ENCODE measurements at regions not wholly inside any gene's neighbourhood (a gene's known extent, or its start where the extent isn't known, plus 50 kb on each side); places are given as distances from the start of the nearest gene placed in this dataset.

DNA sequence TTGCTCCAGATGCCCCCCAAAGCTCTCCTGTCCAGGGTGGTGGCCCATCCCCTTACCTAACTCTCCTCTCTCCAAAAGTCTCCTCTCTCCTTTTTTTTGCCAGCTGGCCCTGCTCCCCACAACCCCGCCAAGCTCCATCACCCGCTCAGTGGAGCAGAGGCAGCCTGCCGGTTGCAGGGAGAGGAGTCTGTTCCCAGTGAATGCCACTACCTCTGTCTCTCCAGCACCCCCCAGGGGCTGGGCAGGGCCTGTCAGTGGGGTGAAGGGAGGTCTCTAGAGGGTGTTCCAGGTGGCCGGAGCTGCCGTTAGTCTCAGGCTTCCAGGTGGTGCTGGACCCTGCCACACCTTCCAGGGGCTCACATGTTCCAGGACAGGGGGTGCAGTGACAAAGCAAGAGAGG is 387.0 kb downstream of the CTTN start:
- no peaks in the 10 kb centered on the region for H3K36me3 Mint-ChIP-seq (ENCODE audit: low read depth)
- no peaks in the 10 kb centered on the region for H3K4me1 Mint-ChIP-seq (ENCODE audit: low read depth)
- no peak overlapping the region for H3K4me3 Mint-ChIP-seq
- no peaks in the 10 kb centered on the region for H3K27me3 Mint-ChIP-seq (ENCODE audit: low read depth)
- ChIA-PET POLR2A (interaction anchor here (0.6 kb wide), 1 partner anchor 89 kb away, joined by 3 read pairs; no protein-coding TSS in a partner anchor), CTCF (no interaction called here)
- DNase-seq (no peak), ATAC-seq (no peak)
- no peak overlapping the region for H3K27ac Mint-ChIP-seq
- H3K9me3 Mint-ChIP-seq (ENCODE audit: insufficient read depth) = no peaks in the 10 kb centered on the region

DNA sequence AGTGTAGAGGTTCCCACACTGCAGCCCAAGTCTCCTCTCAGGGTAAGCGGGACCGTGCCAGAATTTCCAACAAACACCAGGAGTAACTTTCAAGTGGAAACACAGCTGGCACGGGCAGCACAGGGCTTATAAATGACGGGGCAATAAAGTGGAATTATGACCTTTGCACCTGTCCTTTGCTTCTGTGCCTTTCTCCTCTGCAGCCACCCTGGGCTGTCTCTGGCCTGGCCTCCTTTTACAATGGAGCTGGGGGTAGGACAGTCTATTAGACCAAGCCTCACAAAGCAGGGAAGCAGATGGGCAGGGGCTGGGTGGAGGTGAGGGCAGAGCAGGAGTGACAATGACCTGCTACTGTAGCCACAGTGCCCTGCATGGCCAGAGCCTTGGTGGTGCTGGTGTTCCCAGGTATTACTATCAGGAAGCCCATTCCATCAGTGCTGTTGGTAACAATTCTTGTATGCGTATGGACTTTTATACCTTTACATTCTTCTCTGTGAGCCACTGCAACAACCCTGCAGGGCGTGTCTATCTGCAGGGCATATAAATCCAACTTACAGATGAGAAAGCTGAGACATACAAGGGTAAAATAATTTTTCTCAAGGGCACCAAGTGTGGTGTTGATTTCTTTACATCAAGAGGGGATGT is 387.8 kb downstream of the CTTN start:
- no peaks in the 10 kb centered on the region for H3K4me1 Mint-ChIP-seq (ENCODE audit: low read depth)
- no peaks in the 10 kb centered on the region for H3K36me3 Mint-ChIP-seq (ENCODE audit: low read depth)
- H3K4me3 Mint-ChIP-seq = no peak overlapping the region
- ChIA-PET POLR2A (no interaction called here), CTCF (no interaction called here)
- ATAC-seq = no peak
- no peaks in the 10 kb centered on the region for H3K27me3 Mint-ChIP-seq (ENCODE audit: low read depth)
- H3K9me3 Mint-ChIP-seq (ENCODE audit: insufficient read depth) = no peaks in the 10 kb centered on the region
- no peak for DNase-seq
- H3K27ac Mint-ChIP-seq = no peak overlapping the region

DNA sequence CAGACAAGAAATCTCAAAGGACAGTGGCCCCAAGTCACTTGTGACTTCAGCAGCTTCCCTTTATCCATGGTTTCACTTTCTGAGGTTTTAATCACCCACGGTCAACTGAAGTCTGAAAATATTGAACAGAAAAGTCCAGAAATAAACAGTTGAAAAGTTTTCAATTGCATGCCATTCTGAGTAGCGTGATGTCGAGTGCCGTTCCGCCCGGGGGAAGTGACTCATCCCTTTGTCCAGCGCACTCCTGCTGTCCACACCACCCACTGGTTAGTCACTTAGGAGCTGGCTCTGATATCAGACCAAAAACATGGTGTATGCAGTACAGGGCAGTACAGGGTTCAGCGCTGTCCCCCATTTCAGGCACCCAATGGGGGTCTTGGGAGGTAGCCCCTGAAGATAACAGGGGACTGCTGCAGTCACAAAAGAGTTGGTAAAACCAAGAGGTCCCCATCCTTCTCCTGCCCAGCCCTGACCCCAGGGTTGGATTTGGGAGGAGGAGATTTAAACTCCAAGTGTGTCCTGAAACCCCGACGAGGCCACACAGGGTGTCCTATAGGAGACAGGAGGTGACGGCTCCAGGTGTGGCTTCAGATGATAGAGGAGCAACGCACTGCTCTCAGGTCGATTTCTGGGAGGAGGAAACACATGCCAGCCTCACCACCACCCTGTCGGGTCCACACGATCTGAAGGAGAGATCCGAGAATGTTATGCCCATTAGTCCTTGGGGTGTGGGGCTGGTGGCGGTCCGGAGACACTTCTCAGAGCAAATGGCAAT is 390.1 kb downstream of the CTTN start:
- H3K27ac Mint-ChIP-seq = no peak overlapping the region
- peaks cover 3% of the 10 kb centered on the region for H3K9me3 Mint-ChIP-seq (ENCODE audit: insufficient read depth)
- ChIA-PET POLR2A (no interaction called here), CTCF (no interaction called here)
- no peak for DNase-seq
- no peaks in the 10 kb centered on the region for H3K36me3 Mint-ChIP-seq (ENCODE audit: low read depth)
- no peaks in the 10 kb centered on the region for H3K27me3 Mint-ChIP-seq (ENCODE audit: low read depth)
- no peak for ATAC-seq
- H3K4me3 Mint-ChIP-seq = no peak overlapping the region
- H3K4me1 Mint-ChIP-seq (ENCODE audit: low read depth) = no peaks in the 10 kb centered on the region

DNA sequence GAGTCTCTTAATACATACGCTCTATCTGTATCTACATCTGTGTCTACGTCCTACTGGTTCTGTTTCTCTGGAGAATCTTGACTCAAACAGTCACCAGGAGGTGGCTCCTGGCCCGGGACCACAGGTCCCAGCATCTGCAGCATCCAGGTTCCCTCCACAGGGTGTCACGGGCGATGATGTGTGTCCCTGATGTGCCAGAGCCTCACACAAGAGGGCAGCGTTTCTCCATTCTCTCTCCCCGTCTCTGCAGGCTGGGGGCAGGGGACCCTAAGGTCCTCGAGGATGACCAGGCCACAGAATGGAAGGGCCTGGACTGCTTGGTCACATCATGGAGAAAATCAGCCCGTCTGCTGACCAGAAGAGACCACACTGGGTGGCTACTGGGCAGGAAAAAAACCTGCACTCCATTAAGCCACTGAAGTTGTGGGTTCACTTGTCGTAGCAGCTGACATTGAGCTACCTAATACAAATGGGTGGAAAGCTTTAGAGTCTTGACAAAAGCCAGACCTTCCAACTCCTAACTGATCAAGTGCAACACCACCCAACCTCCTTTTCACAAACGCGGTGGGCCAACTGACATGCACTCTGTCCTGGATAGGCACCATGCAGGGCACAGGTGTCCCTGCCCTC is 392.5 kb downstream of the CTTN start:
- Mint-ChIP-seq H3K36me3 (ENCODE audit: low read depth) (no peaks in the 10 kb centered on the region), H3K4me1 (ENCODE audit: low read depth) (no peaks in the 10 kb centered on the region), H3K9me3 (ENCODE audit: insufficient read depth) (peaks cover 7% of the 10 kb centered on the region), H3K27me3 (ENCODE audit: low read depth) (no peaks in the 10 kb centered on the region), H3K27ac (no peak overlapping the region), H3K4me3 (no peak overlapping the region)
- CTCF ChIA-PET = no interaction called here
- POLR2A ChIA-PET = no interaction called here
- DNase-seq (no peak), ATAC-seq (no peak)

DNA sequence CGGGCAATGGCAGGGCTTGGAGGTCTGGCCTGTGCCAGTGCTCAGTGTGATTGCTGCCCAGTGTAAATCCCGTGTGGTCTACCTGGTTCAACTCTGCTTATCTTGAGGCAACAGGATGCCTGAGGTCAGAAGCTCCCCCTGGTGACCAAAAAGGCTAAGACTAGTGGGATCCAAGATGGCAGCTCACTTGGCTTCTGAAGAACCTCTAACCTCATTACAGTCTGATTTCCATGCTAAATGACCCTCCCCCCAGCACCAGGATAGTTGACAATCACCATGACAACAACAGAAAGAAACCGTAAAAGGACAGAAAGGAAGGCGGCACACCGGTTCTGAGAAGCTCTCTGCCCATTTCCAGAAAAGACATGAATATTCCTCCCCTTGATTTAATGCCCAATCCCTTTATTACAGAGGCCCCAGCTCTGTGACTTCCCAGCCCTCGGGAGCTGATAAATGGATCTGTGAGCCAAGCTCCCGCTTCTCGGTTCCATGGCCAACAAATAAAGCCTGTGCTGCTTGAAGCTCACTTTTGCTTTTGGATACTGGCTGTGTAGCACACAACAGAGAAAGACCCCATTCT is 398.4 kb downstream of the CTTN start:
- POLR2A ChIA-PET = no interaction called here
- ATAC-seq (no peak), DNase-seq (no peak)
- Mint-ChIP-seq H3K4me1 (ENCODE audit: low read depth) (no peaks in the 10 kb centered on the region), H3K4me3 (no peak overlapping the region), H3K36me3 (ENCODE audit: low read depth) (no peaks in the 10 kb centered on the region), H3K9me3 (ENCODE audit: insufficient read depth) (peaks cover 15% of the 10 kb centered on the region), H3K27me3 (ENCODE audit: low read depth) (no peaks in the 10 kb centered on the region), H3K27ac (no peak overlapping the region)
- CTCF ChIA-PET = no interaction called here

- no peak overlapping the region for H3K4me3 Mint-ChIP-seq
- peaks cover 13% of the 10 kb centered on the region for H3K9me3 Mint-ChIP-seq (ENCODE audit: insufficient read depth)
- H3K27me3 Mint-ChIP-seq (ENCODE audit: low read depth) = no peaks in the 10 kb centered on the region
- no peaks in the 10 kb centered on the region for H3K4me1 Mint-ChIP-seq (ENCODE audit: low read depth)
- DNase-seq (no peak), ATAC-seq (no peak)
- H3K27ac Mint-ChIP-seq = no peak overlapping the region
- H3K36me3 Mint-ChIP-seq (ENCODE audit: low read depth) = no peaks in the 10 kb centered on the region
- POLR2A ChIA-PET = no interaction called here
- CTCF ChIA-PET = no interaction called here
Measured at GRCh38 chr11:70798296-70798695, 400.0 kb downstream of the CTTN start.

- ATAC-seq (no peak), DNase-seq (no peak)
- ChIA-PET CTCF (no interaction called here), POLR2A (no interaction called here)
- Mint-ChIP-seq H3K4me3 (no peak overlapping the region), H3K4me1 (ENCODE audit: low read depth) (no peaks in the 10 kb centered on the region), H3K9me3 (ENCODE audit: insufficient read depth) (peaks cover 8% of the 10 kb centered on the region), H3K36me3 (ENCODE audit: low read depth) (no peaks in the 10 kb centered on the region), H3K27me3 (ENCODE audit: low read depth) (no peaks in the 10 kb centered on the region), H3K27ac (no peak overlapping the region)
Measured at GRCh38 chr11:70799386-70799785, 401.1 kb downstream of the CTTN start.

DNA sequence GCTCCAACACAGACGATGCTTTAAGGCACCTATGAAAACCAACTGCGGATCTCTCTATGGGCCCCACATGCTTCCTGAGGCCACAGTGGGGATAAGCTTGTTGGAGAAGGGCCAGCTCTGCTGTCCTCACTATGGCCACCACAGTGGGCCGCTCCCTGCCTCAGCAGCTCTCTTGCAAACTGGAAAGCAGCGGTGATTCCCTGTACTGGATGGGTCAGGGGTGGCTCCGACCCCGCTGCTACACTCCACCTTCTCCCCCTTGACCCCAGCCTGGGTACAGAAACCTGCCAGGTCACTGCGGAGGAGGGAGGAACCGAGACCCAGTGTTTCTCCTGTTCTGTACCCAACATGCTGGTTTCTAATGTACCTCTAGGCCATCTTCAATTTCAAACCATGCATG is 403.9 kb downstream of the CTTN start:
- Mint-ChIP-seq H3K36me3 (ENCODE audit: low read depth) (no peaks in the 10 kb centered on the region), H3K27ac (no peak overlapping the region), H3K4me3 (no peak overlapping the region), H3K9me3 (ENCODE audit: insufficient read depth) (peaks cover 7% of the 10 kb centered on the region), H3K4me1 (ENCODE audit: low read depth) (no peaks in the 10 kb centered on the region), H3K27me3 (ENCODE audit: low read depth) (no peaks in the 10 kb centered on the region)
- POLR2A ChIA-PET = no interaction called here
- DNase-seq (no peak), ATAC-seq (no peak)
- CTCF ChIA-PET = no interaction called here

GRCh38 chr11:70804139-70804837 is 406.0 kb downstream of the CTTN start:
- Mint-ChIP-seq H3K4me1 (ENCODE audit: low read depth) (no peaks in the 10 kb centered on the region), H3K27me3 (ENCODE audit: low read depth) (no peaks in the 10 kb centered on the region), H3K4me3 (no peak overlapping the region), H3K36me3 (ENCODE audit: low read depth) (no peaks in the 10 kb centered on the region), H3K9me3 (ENCODE audit: insufficient read depth) (no peaks in the 10 kb centered on the region), H3K27ac (no peak overlapping the region)
- POLR2A ChIA-PET = no interaction called here
- DNase-seq (no peak), ATAC-seq (no peak)
- CTCF ChIA-PET = interaction anchor here (1.6 kb wide), 1 partner anchor 10 kb away, joined by 5 read pairs; no protein-coding TSS in a partner anchor

GRCh38 chr11:70805243-70805642 is 406.9 kb downstream of the CTTN start:
- DNase-seq (no peak), ATAC-seq (no peak)
- Mint-ChIP-seq H3K4me1 (ENCODE audit: low read depth) (no peaks in the 10 kb centered on the region), H3K9me3 (ENCODE audit: insufficient read depth) (no peaks in the 10 kb centered on the region), H3K36me3 (ENCODE audit: low read depth) (no peaks in the 10 kb centered on the region), H3K27me3 (ENCODE audit: low read depth) (no peaks in the 10 kb centered on the region), H3K4me3 (no peak overlapping the region), H3K27ac (no peak overlapping the region)
- ChIA-PET POLR2A (no interaction called here), CTCF (interaction anchor here (1.6 kb wide), 1 partner anchor 9 kb away, joined by 5 read pairs; no protein-coding TSS in a partner anchor)

GRCh38 chr11:70805971-70806370 is 407.6 kb downstream of the CTTN start:
- Mint-ChIP-seq H3K27ac (no peak overlapping the region), H3K4me3 (no peak overlapping the region), H3K9me3 (ENCODE audit: insufficient read depth) (no peaks in the 10 kb centered on the region), H3K36me3 (ENCODE audit: low read depth) (no peaks in the 10 kb centered on the region), H3K27me3 (ENCODE audit: low read depth) (no peaks in the 10 kb centered on the region), H3K4me1 (ENCODE audit: low read depth) (no peaks in the 10 kb centered on the region)
- ATAC-seq (no peak), DNase-seq (no peak)
- ChIA-PET CTCF (interaction anchor here (1.6 kb wide), 1 partner anchor 9 kb away, joined by 5 read pairs; no protein-coding TSS in a partner anchor), POLR2A (no interaction called here)

All from activated CD8-positive, alpha-beta T cell treated with anti-CD3 and anti-CD28 coated beads, Interleukin-2, amount 10 ng/mL, durations not matched to agents 7 days and 5 days (primary cell).